Panc1 (cell line): ENCODE measurements at regions not wholly inside any gene's neighbourhood (a gene's known extent, or its start where the extent isn't known, plus 50 kb on each side); places are given as distances from the start of the nearest gene placed in this dataset.

Source experiments
- ATAC-seq: fragments of 200-7000 bp; cut with Tn5 transposase; 2 replicates; pipeline ENCODE4 v1.9.1; 2020; ENCODE audit warnings: mild to moderate bottlenecking, moderate library complexity
- BruUV-seq: library from RNA; stranded (reverse); fragments of 400-500 nt; replicated peaks from 2 replicates; lab custom pipeline; 2021; lab: Mats Ljungman, UMichigan
- CTCF ChIA-PET: fragments of 300-600 bp; sonication (Branson Sonifier 250); formaldehyde crosslinking; loops from one replicate; lab custom pipeline; 2022; ENCODE audit warnings: antibody characterized with exemption; lab: Charles Lee
- POLR2A ChIA-PET: fragments of 300-600 bp; sonication (Branson Sonifier 250); formaldehyde crosslinking; loops from one replicate; lab custom pipeline; 2022; ENCODE audit warnings: antibody characterized with exemption; lab: Charles Lee
- DNase-seq: peaks from one replicate; pipeline ENCODE4 v3.0.0-alpha.2; 2010; ENCODE audit warnings: low read depth, low spot score
- H3K27ac ChIP-seq: 2 replicates; pipeline ENCODE4 v1.5.1; 2011; ENCODE audit warnings: mild to moderate bottlenecking, low read length, inconsistent platforms
- H3K27me3 ChIP-seq: fragments of 200-500 bp; sonication (Bioruptor generic); 2 replicates; pipeline ENCODE4 v1.6.0; 2014; ENCODE audit warnings: low read length, inconsistent platforms; ENCODE audit not compliant: control insufficient read depth, insufficient read depth
- H3K36me3 ChIP-seq: fragments of 200-500 bp; sonication (Bioruptor generic); 2 replicates; pipeline ENCODE4 v1.5.1; 2014; ENCODE audit warnings: inconsistent platforms, mild to moderate bottlenecking, low read length, moderate library complexity; ENCODE audit not compliant: control insufficient read depth, insufficient read depth
- H3K4me1 ChIP-seq: 2 replicates; pipeline ENCODE4 v1.5.1; 2011; ENCODE audit warnings: inconsistent platforms, mild to moderate bottlenecking, low read length, moderate library complexity; ENCODE audit not compliant: control insufficient read depth, insufficient read depth
- H3K4me3 ChIP-seq, 2 experiments: 2 replicates each; pipeline ENCODE4 v1.5.1; 2011 to 2012; ENCODE audit warnings: low read depth in 2 of 2, low read length in 2 of 2, mild to moderate bottlenecking in 2 of 2, inconsistent platforms in 1 of 2, moderate library complexity in 1 of 2
- H3K9me3 ChIP-seq: fragments of 200-500 bp; sonication (Bioruptor generic); 2 replicates; pipeline ENCODE4 v1.5.1; 2014; ENCODE audit warnings: low read depth, mild to moderate bottlenecking, inconsistent platforms, low read length, moderate library complexity; ENCODE audit not compliant: control insufficient read depth, insufficient read depth
- CTCF ChIP-seq: fragments of 450-650 bp; IDR thresholded peaks from 2 replicates; pipeline ENCODE4 v1.5.1; 2017; ENCODE audit warnings: mild to moderate bottlenecking
- POLR2AphosphoS5 ChIP-seq: IDR thresholded peaks from 2 replicates; pipeline ENCODE4 v1.6.1; 2012; ENCODE audit warnings: mild to moderate bottlenecking, low read depth, low read length, moderate library complexity
- REST ChIP-seq, 2 experiments: IDR thresholded peaks; 2 replicates each; pipeline ENCODE4 v1.6.1; 2011 to 2012; ENCODE audit warnings: low read depth in 2 of 2, control low read depth in 1 of 2, low read length in 1 of 2, mild to moderate bottlenecking in 1 of 2, moderate library complexity in 1 of 2; ENCODE audit not compliant: insufficient read depth in 1 of 2
- SIN3A ChIP-seq: IDR thresholded peaks from 2 replicates; pipeline ENCODE4 v1.6.1; 2012; ENCODE audit warnings: low read depth, mild to moderate bottlenecking, low read length, moderate library complexity, borderline replicate concordance; ENCODE audit not compliant: insufficient read depth
- TCF7L2 ChIP-seq: IDR thresholded peaks from 2 replicates; pipeline ENCODE4 v1.6.1; 2011; ENCODE audit warnings: mild to moderate bottlenecking, low read depth, low read length, inconsistent platforms
- in situ Hi-C: cut with HindIII; loops from 2 replicates; pipeline ENCODE4 v1.10.0; 2016; ENCODE audit warnings: low sequenced_read_pairs, low pct_unique_long_range_greater_than_20kb
- intact Hi-C: fragments of 100-400 bp; cut with micrococcal nuclease; formaldehyde crosslinking; loops from one replicate; pipeline ENCODE4 v1.10.0; 2022; ENCODE audit not compliant: unreplicated experiment

GRCh38 chr10:35848412-35848811 is 206.3 kb upstream of the FZD8 start:
- POLR2A ChIA-PET, result no interaction called here
- intact Hi-C loops (no loop called here), in situ Hi-C loops (no loop called here)
- DNase-seq, result no peak
- TF ChIP-seq TCF7L2, result no peak
- no peak for TF ChIP-seq SIN3A
- no peak for TF ChIP-seq CTCF
- no peak for TF ChIP-seq REST (IDR thresholded peaks at IDR 0.05; ENCODE audit: insufficient read depth in 1 of 2, low read depth in 2 of 2, low read length in 1 of 2)
- no peak for TF ChIP-seq POLR2AphosphoS5
- Histone ChIP-seq H3K4me1 (no peaks in the 10 kb centered on the region), H3K27ac (no peak overlapping the region), H3K4me3 (no peak overlapping the region), H3K27me3 (no peaks in the 10 kb centered on the region), H3K9me3 (no peaks in the 10 kb centered on the region), H3K36me3 (no peaks in the 10 kb centered on the region)
- no peak for ATAC-seq
- CTCF ChIA-PET, result no interaction called here
- BruUV-seq, result no TSS peak

GRCh38 chr10:35844686-35845085 is 202.6 kb upstream of the FZD8 start:
- Histone ChIP-seq H3K27ac (no peak overlapping the region), H3K27me3 (no peaks in the 10 kb centered on the region), H3K36me3 (no peaks in the 10 kb centered on the region), H3K9me3 (peaks cover 3% of the 10 kb centered on the region; the same call in 1 of the 2 replicates), H3K4me3 (no peak overlapping the region), H3K4me1 (no peaks in the 10 kb centered on the region)
- BruUV-seq, result no TSS peak
- POLR2A ChIA-PET, result no interaction called here
- intact Hi-C loops (no loop called here), in situ Hi-C loops (no loop called here)
- DNase-seq, result no peak
- no peak for ATAC-seq
- TF ChIP-seq POLR2AphosphoS5 (no peak), CTCF (no peak), REST (IDR thresholded peaks at IDR 0.05; ENCODE audit: insufficient read depth in 1 of 2, low read depth in 2 of 2, low read length in 1 of 2) (no peak), SIN3A (no peak), TCF7L2 (no peak)
- CTCF ChIA-PET, result no interaction called here
